ENCODE measurements at regions not wholly inside any gene's neighbourhood (a gene's known extent, or its start where the extent isn't known, plus 50 kb on each side); places are given as distances from the start of the nearest gene placed in this dataset.

DNA sequence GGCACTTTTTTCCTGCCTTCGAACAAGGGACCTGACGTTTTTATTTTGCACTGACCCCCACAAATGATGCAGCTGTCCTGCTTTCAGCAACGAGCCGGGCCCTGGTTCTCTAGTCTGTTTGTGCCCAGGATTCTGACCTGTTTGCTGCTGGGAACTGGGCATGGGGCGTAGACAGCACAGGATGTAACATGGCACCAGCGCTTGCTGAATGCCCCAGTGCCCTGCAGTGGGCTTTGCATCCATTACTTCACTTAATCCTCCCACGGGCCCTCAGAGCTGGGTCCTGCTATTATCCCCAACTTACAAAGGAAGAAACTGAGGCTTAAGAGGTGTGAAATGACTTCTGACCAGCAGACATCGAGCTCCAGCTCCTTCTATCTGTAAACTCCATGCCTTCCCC lies 80.4 kb upstream of the PMEPA1 start:
- TF ChIP-seq MAFK (IDR thresholded peaks at IDR 0.05; ENCODE audit: low read depth, low read length), result no peak
- TF ChIP-seq, protein P1, sequence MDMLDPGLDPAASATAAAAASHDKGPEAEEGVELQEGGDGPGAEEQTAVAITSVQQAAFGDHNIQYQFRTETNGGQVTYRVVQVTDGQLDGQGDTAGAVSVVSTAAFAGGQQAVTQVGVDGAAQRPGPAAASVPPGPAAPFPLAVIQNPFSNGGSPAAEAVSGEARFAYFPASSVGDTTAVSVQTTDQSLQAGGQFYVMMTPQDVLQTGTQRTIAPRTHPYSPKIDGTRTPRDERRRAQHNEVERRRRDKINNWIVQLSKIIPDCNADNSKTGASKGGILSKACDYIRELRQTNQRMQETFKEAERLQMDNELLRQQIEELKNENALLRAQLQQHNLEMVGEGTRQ (IDR thresholded peaks at IDR 0.05; ENCODE audit: low read depth, low read length), result no peak
- TF ChIP-seq, protein P2, sequence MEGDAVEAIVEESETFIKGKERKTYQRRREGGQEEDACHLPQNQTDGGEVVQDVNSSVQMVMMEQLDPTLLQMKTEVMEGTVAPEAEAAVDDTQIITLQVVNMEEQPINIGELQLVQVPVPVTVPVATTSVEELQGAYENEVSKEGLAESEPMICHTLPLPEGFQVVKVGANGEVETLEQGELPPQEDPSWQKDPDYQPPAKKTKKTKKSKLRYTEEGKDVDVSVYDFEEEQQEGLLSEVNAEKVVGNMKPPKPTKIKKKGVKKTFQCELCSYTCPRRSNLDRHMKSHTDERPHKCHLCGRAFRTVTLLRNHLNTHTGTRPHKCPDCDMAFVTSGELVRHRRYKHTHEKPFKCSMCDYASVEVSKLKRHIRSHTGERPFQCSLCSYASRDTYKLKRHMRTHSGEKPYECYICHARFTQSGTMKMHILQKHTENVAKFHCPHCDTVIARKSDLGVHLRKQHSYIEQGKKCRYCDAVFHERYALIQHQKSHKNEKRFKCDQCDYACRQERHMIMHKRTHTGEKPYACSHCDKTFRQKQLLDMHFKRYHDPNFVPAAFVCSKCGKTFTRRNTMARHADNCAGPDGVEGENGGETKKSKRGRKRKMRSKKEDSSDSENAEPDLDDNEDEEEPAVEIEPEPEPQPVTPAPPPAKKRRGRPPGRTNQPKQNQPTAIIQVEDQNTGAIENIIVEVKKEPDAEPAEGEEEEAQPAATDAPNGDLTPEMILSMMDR (conservative IDR thresholded peaks at IDR 0.05; ENCODE audit: low read depth, low read length), result no peak
- no peak for TF ChIP-seq CEBPB (IDR thresholded peaks at IDR 0.05; ENCODE audit: low read depth, low read length)
- no peak for TF ChIP-seq RAD21 (IDR thresholded peaks at IDR 0.05; ENCODE audit: low read length)
- no peak for TF ChIP-seq BHLHE40 (IDR thresholded peaks at IDR 0.05; ENCODE audit: low read depth, low read length)
- TF ChIP-seq POLR2A (IDR thresholded peaks at IDR 0.05; ENCODE audit: low read depth, low read length), result no peak
- TF ChIP-seq SMC3 (IDR thresholded peaks at IDR 0.05; ENCODE audit: low read depth, low read length), result no peak
- no peak for TF ChIP-seq MXI1 (IDR thresholded peaks at IDR 0.05; ENCODE audit: borderline replicate concordance, low read depth, low read length)
- TF ChIP-seq FOS (IDR thresholded peaks at IDR 0.05; ENCODE audit: low read depth, low read length), result no peak
- TF ChIP-seq RCOR1 (IDR thresholded peaks at IDR 0.05; ENCODE audit: insufficient replicate concordance, low read length), result no peak
- no peak for TF ChIP-seq RFX5 (IDR thresholded peaks at IDR 0.05; ENCODE audit: low read depth, low read length)
- TF ChIP-seq, protein P3, sequence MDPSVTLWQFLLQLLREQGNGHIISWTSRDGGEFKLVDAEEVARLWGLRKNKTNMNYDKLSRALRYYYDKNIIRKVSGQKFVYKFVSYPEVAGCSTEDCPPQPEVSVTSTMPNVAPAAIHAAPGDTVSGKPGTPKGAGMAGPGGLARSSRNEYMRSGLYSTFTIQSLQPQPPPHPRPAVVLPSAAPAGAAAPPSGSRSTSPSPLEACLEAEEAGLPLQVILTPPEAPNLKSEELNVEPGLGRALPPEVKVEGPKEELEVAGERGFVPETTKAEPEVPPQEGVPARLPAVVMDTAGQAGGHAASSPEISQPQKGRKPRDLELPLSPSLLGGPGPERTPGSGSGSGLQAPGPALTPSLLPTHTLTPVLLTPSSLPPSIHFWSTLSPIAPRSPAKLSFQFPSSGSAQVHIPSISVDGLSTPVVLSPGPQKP (IDR thresholded peaks at IDR 0.05; ENCODE audit: borderline replicate concordance, low read depth, low read length), result no peak
- TF ChIP-seq CHD1 (IDR thresholded peaks at IDR 0.05; ENCODE audit: low read depth, low read length), result no peak

All from IMR-90 (cell line).